CD1c-positive myeloid dendritic cell (primary cell): ENCODE measurements at regions not wholly inside any gene's neighbourhood (a gene's known extent, or its start where the extent isn't known, plus 50 kb on each side); places are given as distances from the start of the nearest gene placed in this dataset.

Source experiments
- DNase-seq: peaks from one replicate; pipeline ENCODE4 v3.0.0-alpha.2; 2016; ENCODE audit errors: extremely low spot score

DNA sequence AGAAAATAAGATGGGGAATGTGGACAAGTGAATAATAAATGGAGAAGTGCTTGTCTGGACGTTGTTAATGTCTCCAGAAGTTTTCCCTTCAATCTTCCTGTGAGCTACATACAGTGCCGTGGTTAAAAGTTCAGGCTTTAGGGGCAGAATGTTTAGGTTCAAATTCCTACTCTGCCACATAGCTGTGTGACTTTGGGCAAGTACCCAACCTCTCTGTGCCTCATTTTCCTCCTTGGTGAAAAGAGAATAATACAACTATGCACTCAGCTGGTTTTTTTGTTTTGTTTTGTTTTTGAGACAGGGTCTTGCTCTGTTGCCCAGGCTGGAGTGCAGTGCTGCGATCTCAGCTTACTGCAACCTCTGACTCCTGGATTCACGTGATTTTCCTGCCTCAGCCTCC lies 143.5 kb downstream of the CHIC2 start:
- DNase-seq: no peak

DNA sequence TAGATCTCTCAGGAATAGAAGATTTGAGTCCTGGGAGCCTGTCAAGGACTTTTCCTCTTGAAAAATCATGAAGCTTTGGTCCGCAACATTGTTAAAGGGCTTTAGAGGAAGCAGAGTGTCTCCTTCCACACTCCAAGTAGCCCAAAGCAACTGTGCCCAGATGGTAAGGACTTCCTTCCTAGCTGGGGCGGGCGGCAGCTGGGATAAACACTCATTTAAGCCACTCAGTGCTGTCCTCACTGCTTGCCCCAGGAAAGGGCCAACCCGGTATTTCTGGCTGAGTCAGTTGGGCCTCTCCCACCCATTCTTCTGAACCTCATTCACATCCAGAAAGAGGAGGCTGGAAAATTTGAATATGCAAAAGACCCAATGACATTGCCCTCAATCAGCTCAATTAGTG lies 144.3 kb downstream of the CHIC2 start:
- DNase-seq: peak; percentile 58

DNA sequence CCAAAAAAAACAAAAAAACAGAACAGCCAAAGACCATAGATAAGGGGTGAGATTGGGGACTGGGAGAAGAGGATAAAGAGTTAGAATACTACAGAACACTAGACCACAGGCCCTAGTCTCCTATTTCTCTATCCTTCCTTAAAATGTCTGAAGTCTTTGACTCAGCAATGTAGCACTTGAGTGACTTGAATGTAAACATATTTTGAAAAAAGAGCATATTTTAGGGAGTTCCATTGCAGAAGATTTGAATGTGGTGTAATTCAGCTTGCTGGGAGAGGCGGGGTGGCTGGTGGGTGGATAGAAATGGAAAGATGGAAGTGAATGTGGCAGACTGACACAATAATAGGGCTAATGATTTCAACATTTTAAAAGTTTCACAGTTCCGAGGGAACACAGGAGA lies 144.9 kb downstream of the CHIC2 start:
- peak; percentile 77 for DNase-seq

DNA sequence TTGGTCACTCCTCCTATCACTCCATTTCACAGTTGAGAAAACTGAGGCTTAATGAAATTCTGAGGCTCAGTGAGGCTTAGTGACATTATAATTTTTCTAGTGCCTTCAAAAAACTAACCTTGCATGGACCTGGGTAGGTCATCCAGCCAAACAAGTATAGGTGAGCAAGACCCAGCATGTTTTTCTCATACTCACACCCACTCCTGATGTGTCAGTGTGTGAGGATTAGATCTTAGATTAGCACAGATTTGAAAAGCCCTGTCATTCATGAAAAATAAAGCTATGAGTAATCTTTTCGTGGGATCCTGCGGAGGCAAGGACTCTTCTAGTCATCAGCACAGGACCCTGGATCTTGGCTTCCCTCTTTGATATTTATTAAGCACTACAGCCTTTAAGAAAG lies 146.7 kb downstream of the CHIC2 start:
- DNase-seq: peak; percentile 23

DNA sequence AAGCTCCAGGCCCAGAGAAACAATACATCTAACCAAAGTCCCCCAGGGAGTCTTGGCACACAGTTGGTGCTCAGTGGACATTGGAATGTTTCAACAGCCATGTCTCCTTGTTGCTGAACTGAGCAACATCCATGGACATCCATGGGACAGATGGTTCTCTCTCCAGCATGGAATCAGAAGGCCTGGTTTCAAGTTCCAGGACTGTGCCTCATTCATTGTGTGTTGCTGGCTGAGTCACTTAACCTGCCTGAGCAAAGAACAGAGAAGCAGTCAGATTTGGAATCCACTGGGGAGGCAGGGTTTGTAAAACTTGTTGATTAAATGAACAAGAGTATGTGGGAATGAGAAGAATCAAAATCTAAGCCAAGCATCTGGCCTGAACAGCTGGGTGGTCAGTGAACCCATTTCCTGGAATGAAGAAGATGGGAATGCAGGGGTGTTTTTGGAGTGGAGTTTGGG lies 147.9 kb downstream of the CHIC2 start:
- DNase-seq: no peak

DNA sequence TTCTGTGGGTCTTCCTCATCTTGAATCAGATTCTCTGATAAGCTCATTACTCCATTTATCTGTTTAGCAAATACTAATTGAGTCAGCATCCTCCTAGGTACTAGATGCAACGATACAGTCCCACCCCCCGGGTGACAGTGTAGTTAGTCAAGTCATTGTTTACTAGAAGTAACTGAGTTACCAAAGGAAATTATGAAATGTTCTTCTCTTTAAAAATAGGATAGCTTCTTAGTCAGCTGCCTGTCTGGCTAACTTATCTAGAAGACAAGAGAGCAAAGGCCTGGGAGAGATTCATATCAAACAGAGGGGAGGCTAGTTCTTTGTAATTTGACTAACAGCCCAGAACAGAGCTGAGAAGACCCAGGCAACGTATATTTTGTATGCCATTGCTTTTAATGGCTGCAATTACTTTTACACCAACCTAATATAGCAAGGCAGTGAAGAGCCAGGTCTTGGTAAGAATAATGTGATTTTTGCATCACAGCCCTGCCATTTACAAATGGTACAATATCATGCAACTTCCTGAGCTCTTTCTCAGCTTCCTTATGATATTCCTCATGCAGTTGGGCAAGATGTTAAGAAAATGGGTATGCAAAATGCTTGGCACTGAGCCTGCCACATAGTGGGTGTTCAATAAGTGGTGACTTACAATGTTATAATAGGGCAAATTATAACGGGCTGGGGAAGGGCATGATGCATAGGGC lies 149.9 kb downstream of the CHIC2 start:
- DNase-seq: peak; percentile 64

DNA sequence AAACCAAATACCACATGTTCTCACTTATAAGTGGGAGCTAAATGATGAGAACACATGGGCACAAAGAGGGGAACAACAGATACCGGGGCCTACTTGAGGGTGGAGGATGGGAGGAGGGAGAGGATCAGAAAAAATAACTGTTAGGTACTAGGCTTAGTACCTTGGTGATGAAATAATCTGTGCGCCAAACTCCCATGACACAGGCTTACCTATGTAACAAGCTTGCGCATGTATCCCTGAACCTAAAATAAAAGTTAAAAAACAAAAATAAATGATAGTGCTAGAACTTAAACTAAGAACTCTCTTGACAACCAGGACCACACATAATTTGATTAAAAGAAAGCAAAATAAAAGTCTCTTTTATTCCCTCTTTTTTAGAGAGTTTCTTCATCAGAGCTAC lies 150.6 kb downstream of the CHIC2 start:
- DNase-seq: no peak

DNA sequence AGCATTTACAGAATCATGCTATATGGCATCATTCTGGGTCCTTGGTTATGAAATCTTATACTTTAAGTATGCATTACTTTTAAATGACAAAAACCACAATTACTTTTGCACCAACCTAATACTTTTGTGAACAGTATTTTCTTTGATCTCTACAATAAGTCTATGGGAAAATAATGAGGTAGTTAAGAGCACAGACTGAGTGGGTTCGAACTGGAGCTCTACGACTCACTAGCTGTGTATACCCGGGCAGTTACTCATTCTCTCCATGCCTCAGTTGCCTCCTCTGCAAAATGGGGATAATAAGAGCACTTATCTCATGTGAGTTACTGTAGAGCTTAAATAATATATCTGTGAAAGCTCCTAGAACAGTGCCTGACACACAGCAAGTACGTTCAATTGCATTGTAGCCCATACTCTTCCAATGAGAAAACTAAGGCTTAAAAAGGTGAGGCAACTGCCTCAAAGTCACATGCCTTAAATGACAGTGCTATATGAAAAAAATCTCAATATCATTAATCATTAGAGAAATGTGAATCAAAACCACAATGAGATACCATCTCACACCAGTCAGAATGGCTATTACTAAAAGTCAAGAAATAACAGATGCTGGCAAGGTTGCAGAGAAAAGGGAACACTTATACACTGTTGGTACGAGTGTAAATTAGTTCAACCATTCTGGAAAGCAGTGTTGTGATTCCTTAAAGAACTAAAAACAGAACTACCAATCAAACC lies 151.5 kb downstream of the CHIC2 start:
- DNase-seq: no peak

DNA sequence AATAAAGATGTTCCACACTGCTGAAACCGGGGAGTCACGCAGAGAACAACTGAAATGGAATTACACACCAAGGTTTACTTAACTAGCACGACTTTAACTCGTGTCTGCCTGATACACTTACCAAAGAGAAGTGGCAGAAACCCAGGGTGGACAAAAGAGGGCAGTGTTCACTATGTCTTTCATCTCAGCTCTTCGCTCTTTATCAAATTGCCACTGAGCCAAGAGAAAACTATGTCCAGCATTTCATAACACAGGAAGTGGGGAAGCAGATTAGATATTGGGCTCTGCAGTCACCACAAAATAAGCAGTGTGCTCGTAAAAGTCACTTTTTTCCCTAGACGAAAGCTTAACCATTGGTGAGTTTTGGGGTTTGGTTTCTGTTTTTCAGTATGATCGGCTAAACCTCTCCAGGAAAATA lies 155.7 kb downstream of the CHIC2 start:
- peak; percentile 69 for DNase-seq

DNA sequence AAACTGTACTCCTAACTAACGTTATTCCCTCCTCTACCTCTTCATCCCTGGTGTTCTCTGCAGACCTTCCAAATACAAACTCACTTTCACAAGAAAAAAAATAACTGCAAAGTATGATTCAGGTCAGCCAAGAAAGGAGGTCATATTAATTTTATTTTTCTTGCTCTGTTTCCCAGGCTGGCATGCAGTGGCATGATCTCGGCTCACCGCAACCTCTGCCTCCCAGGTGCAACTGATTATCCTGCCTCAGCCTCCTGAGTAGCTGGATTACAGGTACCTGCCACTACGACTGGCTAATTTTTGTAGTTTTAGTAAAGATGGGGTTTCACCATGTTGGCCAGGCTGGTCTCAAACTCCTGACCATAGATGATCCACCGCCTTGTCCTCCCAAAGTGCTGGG lies 156.6 kb downstream of the CHIC2 start:
- no peak for DNase-seq

DNA sequence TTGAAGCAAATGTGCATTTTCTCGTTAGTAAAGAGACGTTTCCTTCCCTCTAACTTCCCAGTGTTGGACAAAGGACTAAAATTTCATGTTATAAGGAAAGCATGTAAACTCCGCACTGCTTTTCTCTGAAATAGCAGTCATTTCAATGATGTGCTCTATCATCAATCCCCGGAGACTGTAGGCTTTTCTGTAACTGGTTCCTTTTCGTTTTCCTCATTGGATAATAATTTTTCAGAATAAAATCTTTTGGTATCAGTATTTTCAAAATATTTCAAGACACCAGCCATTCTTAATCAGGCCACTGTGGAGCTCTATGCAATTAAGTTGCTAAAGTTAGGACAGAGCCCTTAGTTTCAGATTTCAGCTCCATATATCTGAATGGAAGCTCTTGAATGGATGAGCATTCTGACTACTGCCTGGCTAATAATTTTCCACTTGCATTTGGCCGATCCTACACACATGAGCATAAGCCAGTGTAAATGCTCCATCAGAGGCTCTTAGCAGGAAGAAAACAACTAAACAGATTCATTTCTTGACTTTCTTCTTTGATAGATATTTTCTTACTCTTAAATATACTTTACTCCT lies 157.7 kb downstream of the CHIC2 start:
- DNase-seq: no peak

DNA sequence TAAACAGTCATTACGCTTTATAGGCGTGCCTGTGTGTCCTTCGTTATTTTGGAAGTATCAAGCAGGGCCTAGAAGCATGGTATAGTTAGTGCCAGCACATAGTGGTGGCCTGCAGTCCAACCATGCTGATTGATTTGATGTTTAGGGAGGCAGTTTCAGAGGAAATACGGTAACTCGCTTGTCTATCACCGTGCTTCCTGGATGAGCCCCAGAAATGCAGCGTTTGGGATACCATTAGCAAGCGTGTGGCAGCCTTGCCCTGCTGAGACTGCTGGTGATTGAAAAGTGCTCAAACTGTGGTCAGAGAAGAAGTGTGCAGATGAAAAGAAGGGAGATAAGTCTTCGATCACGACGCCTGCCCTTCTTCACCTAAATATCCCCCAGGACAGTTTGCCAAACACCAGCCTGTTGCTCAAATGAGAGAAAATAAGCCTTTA lies 158.4 kb downstream of the CHIC2 start:
- DNase-seq: no peak

DNA sequence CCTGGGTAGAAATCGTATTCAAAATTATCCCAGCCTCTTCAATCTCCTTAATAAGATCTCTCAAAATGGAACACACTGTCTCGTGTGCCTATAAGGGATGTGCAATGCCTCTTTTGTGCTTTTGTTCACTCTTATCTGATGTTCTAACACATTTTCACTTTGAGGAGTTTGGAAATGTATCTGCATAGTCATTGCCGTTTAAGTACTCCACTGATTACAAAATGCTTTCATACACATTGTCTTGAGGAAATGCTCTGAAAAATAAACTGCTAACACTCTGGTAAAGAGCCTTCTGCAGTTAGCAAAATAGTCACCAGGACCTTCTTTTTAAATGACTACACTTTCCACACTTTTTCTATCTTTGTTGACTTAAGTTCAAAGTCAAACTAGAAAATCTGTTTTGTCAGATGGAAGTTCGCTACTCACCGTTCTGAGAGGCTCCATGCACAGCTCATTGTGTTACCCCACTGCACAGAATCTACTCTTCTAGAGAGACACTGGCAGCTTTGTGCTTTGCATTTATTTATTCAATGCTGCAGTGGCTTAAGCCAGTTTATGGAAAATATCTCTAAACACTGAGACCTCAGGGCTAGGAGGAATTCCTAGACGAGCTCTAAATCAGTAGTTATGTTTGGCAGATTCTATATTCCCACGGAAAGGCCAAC lies 159.0 kb downstream of the CHIC2 start:
- DNase-seq: no peak

DNA sequence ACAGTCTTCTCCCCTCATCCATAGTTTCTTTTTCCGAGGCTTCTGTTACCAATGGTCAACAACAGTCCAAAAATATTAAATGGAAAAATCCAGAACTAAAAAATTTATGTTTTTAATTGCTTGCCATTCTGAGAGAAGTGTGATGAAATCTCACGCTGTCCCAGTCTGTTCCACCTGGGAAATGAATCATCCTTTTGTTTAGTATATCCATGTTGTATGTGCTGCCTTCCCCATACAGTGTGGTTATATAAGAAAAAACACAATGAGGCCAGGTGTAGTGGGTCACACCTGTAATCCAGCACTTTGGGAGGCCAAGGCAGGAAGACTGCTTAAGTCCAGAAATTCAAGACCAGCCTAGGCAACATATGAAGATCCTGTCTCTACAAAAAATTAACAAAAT lies 161.6 kb downstream of the CHIC2 start:
- no peak for DNase-seq

DNA sequence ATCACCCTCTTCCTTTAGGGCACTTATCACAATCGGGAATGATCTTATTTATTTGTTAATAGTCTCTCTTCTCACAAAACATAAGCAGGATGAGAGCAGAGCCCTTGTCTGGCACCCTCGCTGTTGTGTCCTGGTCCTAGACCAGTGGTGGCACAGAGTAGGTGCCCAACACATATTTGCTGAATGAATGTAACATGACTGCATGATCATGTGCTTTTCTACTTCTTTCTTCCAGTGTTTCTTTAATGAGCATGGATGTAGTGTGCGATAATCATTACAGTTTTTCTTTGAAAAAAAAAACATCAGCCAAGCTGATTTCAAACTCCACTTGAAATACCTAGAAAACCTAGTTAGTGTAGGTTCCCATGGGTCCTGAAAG lies 164.1 kb downstream of the CHIC2 start:
- DNase-seq: no peak

DNA sequence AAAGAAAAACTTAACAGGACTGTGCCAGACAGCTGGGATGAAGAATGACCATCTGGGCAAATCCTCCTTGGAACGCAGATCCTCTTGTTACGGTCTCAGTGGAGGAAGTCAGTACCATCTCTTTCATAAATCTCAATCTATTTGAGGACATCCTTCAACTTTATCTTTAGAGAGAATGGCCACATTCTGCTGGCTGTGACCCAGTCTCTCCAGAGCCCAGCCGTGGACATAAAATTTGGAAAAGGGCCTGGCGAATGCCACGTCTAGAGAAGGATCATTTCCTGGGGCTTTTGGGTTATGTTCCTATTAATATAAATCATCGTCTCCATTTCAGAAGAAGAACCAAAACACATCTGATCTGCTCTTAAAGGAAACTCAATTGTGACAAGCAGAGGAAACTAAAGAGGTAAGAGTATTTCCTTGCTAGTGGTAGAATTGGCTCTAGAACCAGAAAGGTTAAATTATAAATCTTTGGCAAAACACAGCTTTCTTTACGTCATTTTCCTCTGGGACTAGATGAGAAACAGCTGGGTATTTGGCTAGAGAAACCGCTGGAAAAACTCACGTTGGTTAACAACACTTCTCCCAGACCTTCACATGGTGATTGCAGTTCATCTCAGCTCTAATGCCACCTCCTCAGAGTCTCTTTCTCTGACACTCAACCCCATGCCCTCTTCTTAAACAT lies 164.7 kb downstream of the CHIC2 start:
- no peak for DNase-seq

DNA sequence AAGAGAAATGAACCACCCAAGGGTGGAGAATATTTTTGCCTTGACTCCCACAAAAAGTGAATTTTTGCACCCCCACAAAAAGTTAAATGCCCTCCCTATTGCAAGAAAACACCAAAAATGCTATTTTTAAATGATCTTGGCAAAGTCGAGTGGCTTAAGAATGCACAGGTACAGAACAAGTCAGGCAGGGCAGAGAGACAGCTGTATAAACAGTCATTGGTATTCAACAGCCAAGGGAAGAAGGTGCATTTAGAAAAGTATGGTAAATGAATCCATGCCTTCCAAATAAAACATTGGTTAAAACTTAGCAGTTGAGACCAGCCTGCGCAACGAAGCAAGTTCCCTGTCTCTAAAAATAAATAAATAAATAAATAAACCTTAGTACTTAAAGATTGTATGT lies 169.3 kb downstream of the CHIC2 start:
- no peak for DNase-seq

DNA sequence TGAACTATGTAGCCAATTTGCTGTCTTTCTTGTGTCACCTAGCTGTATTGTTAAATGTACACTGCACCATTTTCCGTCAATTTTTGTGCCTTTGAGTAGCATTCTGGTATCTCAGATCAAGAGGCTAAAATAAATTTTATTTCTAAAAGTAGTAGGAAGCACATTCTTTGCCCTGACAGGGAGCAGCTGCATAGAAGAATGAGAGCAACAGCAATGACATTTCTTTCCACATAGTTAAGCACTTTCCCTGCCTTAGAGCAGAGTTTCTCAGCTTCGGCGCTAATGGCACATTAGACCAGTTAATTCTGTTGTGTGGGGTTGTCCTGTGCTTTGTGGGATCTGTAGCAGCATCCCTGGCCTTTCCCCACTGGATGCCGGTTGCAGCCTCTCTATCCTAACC lies 173.9 kb downstream of the CHIC2 start:
- no peak for DNase-seq

DNA sequence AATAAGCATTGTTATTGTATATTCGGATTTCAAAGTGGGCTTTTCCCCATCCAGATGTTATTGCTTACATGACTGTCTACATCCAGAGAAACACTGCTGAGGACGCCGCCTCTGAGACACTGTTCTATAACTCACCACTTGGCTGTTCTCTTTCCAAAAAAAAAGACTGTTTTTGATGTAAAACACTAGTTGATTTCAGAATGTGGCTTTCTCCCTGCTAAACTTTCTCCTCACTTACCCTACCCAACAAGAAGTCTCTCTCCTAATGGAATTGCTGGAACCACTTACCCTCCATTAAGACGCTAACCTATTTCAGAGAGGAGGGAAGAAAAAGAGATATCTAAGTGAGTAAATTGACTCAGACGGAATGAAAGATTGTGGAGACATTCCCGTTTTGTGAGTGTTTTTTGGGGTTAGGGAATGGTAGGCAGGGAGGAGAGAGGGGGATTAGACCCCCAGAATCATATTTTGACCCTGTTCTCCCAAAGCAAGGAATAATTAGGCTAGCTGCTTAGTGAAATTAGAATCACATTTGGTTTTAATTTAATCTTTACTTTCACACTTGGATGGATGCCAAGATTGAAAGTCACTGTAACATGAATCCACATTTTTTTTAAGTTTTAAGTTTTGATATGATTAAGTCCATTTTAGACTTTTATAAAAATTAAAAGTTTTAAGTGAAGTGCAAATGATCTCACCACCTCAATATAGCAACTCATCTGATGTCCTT lies 174.9 kb downstream of the CHIC2 start:
- no peak for DNase-seq

DNA sequence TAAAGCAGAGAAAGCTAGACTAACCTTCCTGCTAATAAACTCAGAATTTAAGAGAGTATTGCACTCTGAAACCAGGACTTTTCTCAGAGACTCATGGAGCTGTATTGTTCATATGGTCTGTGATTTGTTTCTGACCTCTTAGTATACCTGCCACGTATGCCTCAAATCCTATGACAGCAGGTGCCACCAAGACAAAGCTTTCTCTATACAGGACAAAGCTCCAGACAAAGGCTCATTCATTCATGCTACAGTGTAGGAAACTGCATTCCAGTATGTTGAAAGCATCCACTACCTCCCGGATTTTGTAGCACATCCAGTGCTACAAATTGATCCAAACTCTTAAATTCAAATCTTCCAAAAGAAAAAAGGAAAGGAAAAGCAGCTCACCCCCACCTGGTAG lies 178.3 kb downstream of the CHIC2 start:
- no peak for DNase-seq

DNA sequence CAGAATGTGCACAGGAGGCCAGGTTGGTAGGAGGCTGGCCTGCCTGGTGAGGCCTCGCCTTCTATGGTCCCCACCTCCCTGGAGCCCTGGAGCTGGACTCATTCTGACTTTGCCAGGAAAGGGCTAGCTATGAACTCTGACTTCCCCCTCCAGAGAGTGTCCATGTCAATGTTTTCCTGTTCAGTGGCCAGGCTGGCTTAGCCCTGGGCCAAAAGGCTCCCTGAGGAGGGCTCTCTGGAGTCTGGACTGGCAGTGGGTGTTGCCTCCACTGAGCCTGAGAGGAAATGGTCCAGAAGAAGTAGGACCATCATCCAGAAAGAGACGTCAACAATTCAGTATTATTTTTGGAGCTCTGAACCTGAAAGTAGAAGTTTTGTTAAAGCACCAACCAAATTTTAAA lies 178.7 kb downstream of the CHIC2 start:
- no peak for DNase-seq
